ENCODE measurements at regions not wholly inside any gene's neighbourhood (a gene's known extent, or its start where the extent isn't known, plus 50 kb on each side); places are given as distances from the start of the nearest gene placed in this dataset.

GRCh38 chr5:173691931-173692330 is 75.5 kb upstream of the BOD1 start (continued):
- TF ChIP-seq CEBPB (tag; IDR thresholded peaks at IDR 0.05) (no peak), TRIM25 (IDR thresholded peaks at IDR 0.05; ENCODE audit: borderline replicate concordance) (no peak), ZNF830 (CRISPR knock-in tag; IDR thresholded peaks at IDR 0.05) (no peak), MXI1 (IDR thresholded peaks at IDR 0.05; ENCODE audit: low read depth, low read length) (no peak), CBX5 (IDR thresholded peaks at IDR 0.05; ENCODE audit: borderline replicate concordance, low read depth) (no peak), TFAP4 (CRISPR knock-in tag; IDR thresholded peaks at IDR 0.05; ENCODE audit: borderline replicate concordance) (no peak), STAT5B (CRISPR knock-in tag; IDR thresholded peaks at IDR 0.05) (no peak), CREBBP (IDR thresholded peaks at IDR 0.05; ENCODE audit: low read depth, low read length) (no peak), ID3 (CRISPR knock-in tag; IDR thresholded peaks at IDR 0.05) (no peak), ID3 (tag; IDR thresholded peaks at IDR 0.05) (no peak), NFXL1 (CRISPR knock-in tag; IDR thresholded peaks at IDR 0.05) (no peak), SLC30A9 (CRISPR knock-in tag; IDR thresholded peaks at IDR 0.05) (no peak), ZNF583 (CRISPR knock-in tag; IDR thresholded peaks at IDR 0.05) (no peak), TFAM (CRISPR knock-in tag; conservative IDR thresholded peaks at IDR 0.05) (no peak), RBM14 (IDR thresholded peaks at IDR 0.05; ENCODE audit: borderline replicate concordance, insufficient read depth, low read depth, low read length) (no peak), SRF (CRISPR knock-in tag; IDR thresholded peaks at IDR 0.05) (no peak)
- TF ChIP-seq, protein P1, sequence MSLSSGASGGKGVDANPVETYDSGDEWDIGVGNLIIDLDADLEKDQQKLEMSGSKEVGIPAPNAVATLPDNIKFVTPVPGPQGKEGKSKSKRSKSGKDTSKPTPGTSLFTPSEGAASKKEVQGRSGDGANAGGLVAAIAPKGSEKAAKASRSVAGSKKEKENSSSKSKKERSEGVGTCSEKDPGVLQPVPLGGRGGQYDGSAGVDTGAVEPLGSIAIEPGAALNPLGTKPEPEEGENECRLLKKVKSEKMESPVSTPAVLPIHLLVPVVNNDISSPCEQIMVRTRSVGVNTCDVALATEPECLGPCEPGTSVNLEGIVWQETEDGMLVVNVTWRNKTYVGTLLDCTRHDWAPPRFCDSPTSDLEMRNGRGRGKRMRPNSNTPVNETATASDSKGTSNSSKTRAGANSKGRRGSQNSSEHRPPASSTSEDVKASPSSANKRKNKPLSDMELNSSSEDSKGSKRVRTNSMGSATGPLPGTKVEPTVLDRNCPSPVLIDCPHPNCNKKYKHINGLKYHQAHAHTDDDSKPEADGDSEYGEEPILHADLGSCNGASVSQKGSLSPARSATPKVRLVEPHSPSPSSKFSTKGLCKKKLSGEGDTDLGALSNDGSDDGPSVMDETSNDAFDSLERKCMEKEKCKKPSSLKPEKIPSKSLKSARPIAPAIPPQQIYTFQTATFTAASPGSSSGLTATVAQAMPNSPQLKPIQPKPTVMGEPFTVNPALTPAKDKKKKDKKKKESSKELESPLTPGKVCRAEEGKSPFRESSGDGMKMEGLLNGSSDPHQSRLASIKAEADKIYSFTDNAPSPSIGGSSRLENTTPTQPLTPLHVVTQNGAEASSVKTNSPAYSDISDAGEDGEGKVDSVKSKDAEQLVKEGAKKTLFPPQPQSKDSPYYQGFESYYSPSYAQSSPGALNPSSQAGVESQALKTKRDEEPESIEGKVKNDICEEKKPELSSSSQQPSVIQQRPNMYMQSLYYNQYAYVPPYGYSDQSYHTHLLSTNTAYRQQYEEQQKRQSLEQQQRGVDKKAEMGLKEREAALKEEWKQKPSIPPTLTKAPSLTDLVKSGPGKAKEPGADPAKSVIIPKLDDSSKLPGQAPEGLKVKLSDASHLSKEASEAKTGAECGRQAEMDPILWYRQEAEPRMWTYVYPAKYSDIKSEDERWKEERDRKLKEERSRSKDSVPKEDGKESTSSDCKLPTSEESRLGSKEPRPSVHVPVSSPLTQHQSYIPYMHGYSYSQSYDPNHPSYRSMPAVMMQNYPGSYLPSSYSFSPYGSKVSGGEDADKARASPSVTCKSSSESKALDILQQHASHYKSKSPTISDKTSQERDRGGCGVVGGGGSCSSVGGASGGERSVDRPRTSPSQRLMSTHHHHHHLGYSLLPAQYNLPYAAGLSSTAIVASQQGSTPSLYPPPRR (CRISPR knock-in tag; IDR thresholded peaks at IDR 0.05; ENCODE audit: borderline replicate concordance) = no peak
- TF ChIP-seq, protein P2, sequence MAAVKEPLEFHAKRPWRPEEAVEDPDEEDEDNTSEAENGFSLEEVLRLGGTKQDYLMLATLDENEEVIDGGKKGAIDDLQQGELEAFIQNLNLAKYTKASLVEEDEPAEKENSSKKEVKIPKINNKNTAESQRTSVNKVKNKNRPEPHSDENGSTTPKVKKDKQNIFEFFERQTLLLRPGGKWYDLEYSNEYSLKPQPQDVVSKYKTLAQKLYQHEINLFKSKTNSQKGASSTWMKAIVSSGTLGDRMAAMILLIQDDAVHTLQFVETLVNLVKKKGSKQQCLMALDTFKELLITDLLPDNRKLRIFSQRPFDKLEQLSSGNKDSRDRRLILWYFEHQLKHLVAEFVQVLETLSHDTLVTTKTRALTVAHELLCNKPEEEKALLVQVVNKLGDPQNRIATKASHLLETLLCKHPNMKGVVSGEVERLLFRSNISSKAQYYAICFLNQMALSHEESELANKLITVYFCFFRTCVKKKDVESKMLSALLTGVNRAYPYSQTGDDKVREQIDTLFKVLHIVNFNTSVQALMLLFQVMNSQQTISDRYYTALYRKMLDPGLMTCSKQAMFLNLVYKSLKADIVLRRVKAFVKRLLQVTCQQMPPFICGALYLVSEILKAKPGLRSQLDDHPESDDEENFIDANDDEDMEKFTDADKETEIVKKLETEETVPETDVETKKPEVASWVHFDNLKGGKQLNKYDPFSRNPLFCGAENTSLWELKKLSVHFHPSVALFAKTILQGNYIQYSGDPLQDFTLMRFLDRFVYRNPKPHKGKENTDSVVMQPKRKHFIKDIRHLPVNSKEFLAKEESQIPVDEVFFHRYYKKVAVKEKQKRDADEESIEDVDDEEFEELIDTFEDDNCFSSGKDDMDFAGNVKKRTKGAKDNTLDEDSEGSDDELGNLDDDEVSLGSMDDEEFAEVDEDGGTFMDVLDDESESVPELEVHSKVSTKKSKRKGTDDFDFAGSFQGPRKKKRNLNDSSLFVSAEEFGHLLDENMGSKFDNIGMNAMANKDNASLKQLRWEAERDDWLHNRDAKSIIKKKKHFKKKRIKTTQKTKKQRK (IDR thresholded peaks at IDR 0.05; ENCODE audit: borderline replicate concordance, low read depth, low read length) = no peak

All from K562 (cell line).